Neutrophil (primary cell): ENCODE measurements at regions not wholly inside any gene's neighbourhood (a gene's known extent, or its start where the extent isn't known, plus 50 kb on each side); places are given as distances from the start of the nearest gene placed in this dataset.

Source experiments
- H3K27ac ChIP-seq: fragments of 200-600 bp; sonication (generic); 2 replicates; pipeline ENCODE4 v1.5.1; 2016; ENCODE audit warnings: mild to moderate bottlenecking, moderate library complexity
- H3K27me3 ChIP-seq: fragments of 200-600 bp; sonication (generic); 2 replicates; pipeline ENCODE4 v1.6.0; 2016; ENCODE audit warnings: mild to moderate bottlenecking
- H3K36me3 ChIP-seq: fragments of 200-600 bp; sonication (generic); 2 replicates; pipeline ENCODE4 v1.5.1; 2017
- H3K4me1 ChIP-seq, 2 experiments: fragments of 200-600 bp in 1 of 2; sonication (generic) in 1 of 2; 1 replicate in 1 of 2; 2 replicates in 1 of 2; pipeline versions ENCODE4 v1.5.1 to v1.6.1; 2013 to 2016; ENCODE audit warnings: low read depth in 1 of 2, low read length in 1 of 2, mild to moderate bottlenecking in 1 of 2, moderate library complexity in 1 of 2; ENCODE audit not compliant: control insufficient read depth in 1 of 2, insufficient read depth in 1 of 2
- H3K4me3 ChIP-seq, 2 experiments: fragments of 200-600 bp in 1 of 2; sonication (generic) in 1 of 2; 1 replicate in 1 of 2; 2 replicates in 1 of 2; pipeline ENCODE4 v1.5.1; 2013 to 2016; ENCODE audit warnings: low read depth in 1 of 2, low read length in 1 of 2, mild to moderate bottlenecking in 1 of 2, moderate library complexity in 1 of 2
- H3K9me3 ChIP-seq: fragments of 200-600 bp; sonication (generic); 2 replicates; pipeline ENCODE4 v1.5.1; 2016
- CTCF ChIP-seq: fragments of 200-600 bp; sonication (generic); IDR thresholded peaks from 2 replicates; pipeline ENCODE4 v1.5.1; 2016; ENCODE audit warnings: antibody characterized with exemption

- no peaks in the 10 kb centered on the region for H3K4me1 ChIP-seq
- no peaks in the 10 kb centered on the region for H3K36me3 ChIP-seq
- H3K27ac ChIP-seq = no peak overlapping the region
- no peaks in the 10 kb centered on the region for H3K27me3 ChIP-seq
- H3K4me3 ChIP-seq = no peak overlapping the region
- H3K9me3 ChIP-seq = no peaks in the 10 kb centered on the region
- no peak for TF ChIP-seq CTCF
Measured at GRCh38 chr2:6224267-6224666, 532.1 kb downstream of the SOX11 start.

- no peaks in the 10 kb centered on the region for H3K27me3 ChIP-seq
- no peak overlapping the region for H3K27ac ChIP-seq
- H3K9me3 ChIP-seq = no peaks in the 10 kb centered on the region
- TF ChIP-seq CTCF = no peak
- no peaks in the 10 kb centered on the region for H3K4me1 ChIP-seq
- H3K4me3 ChIP-seq = no peak overlapping the region
- H3K36me3 ChIP-seq = no peaks in the 10 kb centered on the region
Measured at GRCh38 chr2:6228251-6228650, 536.1 kb downstream of the SOX11 start.

GRCh38 chr2:6231166-6231565 is 539.0 kb downstream of the SOX11 start:
- H3K4me1 ChIP-seq = no peaks in the 10 kb centered on the region
- H3K27me3 ChIP-seq = no peaks in the 10 kb centered on the region
- H3K36me3 ChIP-seq = no peaks in the 10 kb centered on the region
- no peaks in the 10 kb centered on the region for H3K9me3 ChIP-seq
- no peak for TF ChIP-seq CTCF
- no peak overlapping the region for H3K4me3 ChIP-seq
- H3K27ac ChIP-seq = no peak overlapping the region

GRCh38 chr2:6233993-6234392 is 541.8 kb downstream of the SOX11 start:
- Histone ChIP-seq H3K4me1 (no peaks in the 10 kb centered on the region), H3K9me3 (no peaks in the 10 kb centered on the region), H3K36me3 (no peaks in the 10 kb centered on the region), H3K4me3 (no peak overlapping the region), H3K27me3 (no peaks in the 10 kb centered on the region), H3K27ac (no peak overlapping the region)
- TF ChIP-seq CTCF = no peak

- H3K27ac ChIP-seq = no peak overlapping the region
- TF ChIP-seq CTCF = no peak
- no peaks in the 10 kb centered on the region for H3K9me3 ChIP-seq
- no peaks in the 10 kb centered on the region for H3K27me3 ChIP-seq
- no peaks in the 10 kb centered on the region for H3K4me1 ChIP-seq
- H3K36me3 ChIP-seq = no peaks in the 10 kb centered on the region
- H3K4me3 ChIP-seq = no peak overlapping the region
Measured at GRCh38 chr2:6234702-6235101, 542.5 kb downstream of the SOX11 start.

GRCh38 chr2:6236317-6236716 is 544.1 kb downstream of the SOX11 start:
- no peak overlapping the region for H3K27ac ChIP-seq
- no peaks in the 10 kb centered on the region for H3K9me3 ChIP-seq
- H3K4me3 ChIP-seq = no peak overlapping the region
- no peaks in the 10 kb centered on the region for H3K4me1 ChIP-seq
- H3K36me3 ChIP-seq = no peaks in the 10 kb centered on the region
- no peak for TF ChIP-seq CTCF
- no peaks in the 10 kb centered on the region for H3K27me3 ChIP-seq
